Suprapubic skin (tissue), 4 donors: ENCODE measurements at regions not wholly inside any gene's neighbourhood (a gene's known extent, or its start where the extent isn't known, plus 50 kb on each side); places are given as distances from the start of the nearest gene placed in this dataset.
"Not testable (repeated sequence)": the region's sequence is repeated elsewhere in the genome, so short reads cannot be mapped to it uniquely, and the experiment has no call there.

Experiments used
- DNase-seq, 2 donors: peaks; one replicate each; pipeline ENCODE4 v3.0.0-alpha.2; 2019; ENCODE audit warnings: low spot score in 2 of 2
- H3K27ac ChIP-seq: fragments of 200-600 bp; sonication (generic); one replicate; pipeline ENCODE4 v1.5.1; 2019
- H3K27me3 ChIP-seq: fragments of 200-600 bp; sonication (generic); one replicate; pipeline ENCODE4 v1.5.1; 2019
- H3K36me3 ChIP-seq: fragments of 200-600 bp; sonication (generic); one replicate; pipeline ENCODE4 v1.5.1; 2019
- H3K4me1 ChIP-seq: fragments of 200-600 bp; sonication (generic); one replicate; pipeline ENCODE4 v1.5.1; 2019
- H3K4me3 ChIP-seq: fragments of 200-600 bp; sonication (generic); one replicate; pipeline ENCODE4 v1.5.1; 2019; ENCODE audit warnings: mild to moderate bottlenecking
- H3K9me3 ChIP-seq: fragments of 200-600 bp; sonication (generic); one replicate; pipeline ENCODE4 v1.5.1; 2019
- EP300 ChIP-seq: sonication (generic); formaldehyde crosslinking; IDR thresholded peaks from one replicate; pipeline ENCODE4 v1.6.1; 2017; ENCODE audit warnings: antibody characterized with exemption
- POLR2A ChIP-seq, 2 donors: fragments of 450-650 bp; IDR thresholded peaks; one replicate each; pipeline ENCODE4 v1.6.1; 2017; ENCODE audit warnings: antibody characterized with exemption in 2 of 2, mild to moderate bottlenecking in 2 of 2, moderate library complexity in 2 of 2
- POLR2AphosphoS5 ChIP-seq, 3 donors: sonication (generic); formaldehyde crosslinking; IDR thresholded peaks; one replicate each; pipeline ENCODE4 v1.6.1; 2017; ENCODE audit warnings: antibody characterized with exemption in 3 of 3
- WGBS: methylation state at CpG from one replicate; pipeline ENCODE4 v1.1.5; 2018; 5-methylcytosine and 5-hydroxymethylcytosine counted together
- TF ChIP-seq, protein P1 (sequence below), 2 donors: fragments of 200-600 bp in 1 of 2; fragments of 450-650 bp in 1 of 2; sonication (generic) in 1 of 2; IDR thresholded peaks; one replicate each; pipeline ENCODE4 v1.5.1; 2016 to 2019; ENCODE audit warnings: antibody characterized with exemption in 2 of 2, mild to moderate bottlenecking in 1 of 2, moderate library complexity in 1 of 2

DNA sequence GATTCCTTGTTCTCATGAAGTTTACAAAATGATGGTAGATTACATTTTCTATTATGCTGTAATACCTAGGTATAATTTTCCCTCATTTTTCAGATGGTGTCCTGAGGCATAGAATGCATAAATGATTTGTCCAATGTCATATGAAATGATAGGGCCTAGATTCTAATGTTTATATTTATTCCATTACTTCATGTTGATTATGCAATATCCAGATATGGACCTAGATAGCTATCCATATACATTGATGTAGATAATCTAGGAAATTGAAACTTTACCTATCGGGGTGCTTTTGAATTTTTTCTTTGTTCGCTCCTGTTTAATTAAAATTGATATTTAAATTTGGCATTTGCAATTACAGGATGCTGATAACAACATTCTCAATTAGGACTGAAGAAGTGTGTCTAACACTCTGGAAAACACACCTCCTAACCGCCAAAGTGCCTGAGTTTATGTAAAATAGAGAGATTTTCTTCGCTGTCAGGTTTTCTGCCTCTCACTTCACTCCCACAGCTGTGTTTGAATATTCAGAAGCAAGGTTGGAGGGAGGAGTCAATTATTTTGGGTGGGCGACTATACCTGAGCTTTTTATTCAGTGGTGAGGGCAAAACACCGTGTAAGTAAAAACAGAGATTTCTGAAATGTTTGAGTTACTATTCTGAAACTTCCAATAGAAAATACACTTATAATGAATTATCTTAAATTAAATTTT, 164.4 kb upstream of the ATP2B1 start:
- no peaks in the 10 kb centered on the region for H3K9me3 ChIP-seq
- H3K4me1 ChIP-seq = peaks cover 4% of the 10 kb centered on the region
- no peak overlapping the region for H3K4me3 ChIP-seq
- no peaks in the 10 kb centered on the region for H3K36me3 ChIP-seq
- 79% methylated on average over 6 of the region's 6 CpGs for WGBS
- H3K27ac ChIP-seq = no peak overlapping the region
- no peak for DNase-seq
- H3K27me3 ChIP-seq = no peaks in the 10 kb centered on the region
- TF ChIP-seq POLR2A (IDR thresholded peaks at IDR 0.05) (no peak), POLR2AphosphoS5 (IDR thresholded peaks at IDR 0.05) (no peak), EP300 (no peak)
- TF ChIP-seq, protein P1, sequence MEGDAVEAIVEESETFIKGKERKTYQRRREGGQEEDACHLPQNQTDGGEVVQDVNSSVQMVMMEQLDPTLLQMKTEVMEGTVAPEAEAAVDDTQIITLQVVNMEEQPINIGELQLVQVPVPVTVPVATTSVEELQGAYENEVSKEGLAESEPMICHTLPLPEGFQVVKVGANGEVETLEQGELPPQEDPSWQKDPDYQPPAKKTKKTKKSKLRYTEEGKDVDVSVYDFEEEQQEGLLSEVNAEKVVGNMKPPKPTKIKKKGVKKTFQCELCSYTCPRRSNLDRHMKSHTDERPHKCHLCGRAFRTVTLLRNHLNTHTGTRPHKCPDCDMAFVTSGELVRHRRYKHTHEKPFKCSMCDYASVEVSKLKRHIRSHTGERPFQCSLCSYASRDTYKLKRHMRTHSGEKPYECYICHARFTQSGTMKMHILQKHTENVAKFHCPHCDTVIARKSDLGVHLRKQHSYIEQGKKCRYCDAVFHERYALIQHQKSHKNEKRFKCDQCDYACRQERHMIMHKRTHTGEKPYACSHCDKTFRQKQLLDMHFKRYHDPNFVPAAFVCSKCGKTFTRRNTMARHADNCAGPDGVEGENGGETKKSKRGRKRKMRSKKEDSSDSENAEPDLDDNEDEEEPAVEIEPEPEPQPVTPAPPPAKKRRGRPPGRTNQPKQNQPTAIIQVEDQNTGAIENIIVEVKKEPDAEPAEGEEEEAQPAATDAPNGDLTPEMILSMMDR (IDR thresholded peaks at IDR 0.05) = no peak

DNA sequence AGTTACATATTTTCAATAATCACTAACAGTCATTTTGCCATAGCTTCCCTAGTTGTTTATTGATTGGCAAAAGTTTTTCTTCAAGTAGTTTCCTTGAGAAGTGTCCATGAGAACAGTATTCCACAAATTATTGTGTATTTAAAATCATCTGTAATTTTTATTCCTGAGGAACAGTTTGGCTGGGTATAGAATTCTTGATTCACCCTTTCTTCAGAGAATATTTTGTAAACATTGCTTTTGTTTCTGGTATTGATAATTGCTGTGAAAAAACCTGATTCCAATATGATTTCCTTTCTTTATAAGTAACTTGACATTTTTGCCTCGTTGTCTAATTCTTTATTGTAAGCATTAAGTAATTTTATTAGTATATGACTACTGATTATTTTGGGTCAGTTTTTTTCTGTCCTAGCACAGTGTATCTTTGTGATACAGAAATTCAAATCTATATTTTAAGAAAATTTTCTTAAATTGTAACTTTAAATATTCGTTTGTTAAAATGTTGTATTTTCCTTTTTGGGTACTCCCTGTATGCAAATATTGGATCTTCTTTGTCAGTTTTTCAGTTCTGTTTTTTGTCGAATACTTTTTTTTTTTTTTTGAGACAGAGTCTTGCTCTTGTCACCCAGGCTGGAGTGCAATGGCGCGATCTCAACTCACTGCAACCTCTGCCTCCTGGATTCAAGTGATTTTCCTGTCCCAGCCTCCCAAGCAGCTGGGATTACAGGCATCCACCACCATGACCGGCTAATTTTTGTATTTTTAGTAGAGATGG, 162.0 kb upstream of the ATP2B1 start:
- H3K27ac ChIP-seq = no peak overlapping the region
- no peak overlapping the region for H3K4me3 ChIP-seq
- no peaks in the 10 kb centered on the region for H3K36me3 ChIP-seq
- no peak for DNase-seq
- no peaks in the 10 kb centered on the region for H3K9me3 ChIP-seq
- TF ChIP-seq, protein P1 (IDR thresholded peaks at IDR 0.05) = no peak
- TF ChIP-seq POLR2AphosphoS5 (IDR thresholded peaks at IDR 0.05) (no peak), EP300 (no peak), POLR2A (IDR thresholded peaks at IDR 0.05) (no peak)
- no peaks in the 10 kb centered on the region for H3K27me3 ChIP-seq
- peaks cover 4% of the 10 kb centered on the region for H3K4me1 ChIP-seq
- WGBS = 77% methylated on average over 6 of the region's 6 CpGs

DNA sequence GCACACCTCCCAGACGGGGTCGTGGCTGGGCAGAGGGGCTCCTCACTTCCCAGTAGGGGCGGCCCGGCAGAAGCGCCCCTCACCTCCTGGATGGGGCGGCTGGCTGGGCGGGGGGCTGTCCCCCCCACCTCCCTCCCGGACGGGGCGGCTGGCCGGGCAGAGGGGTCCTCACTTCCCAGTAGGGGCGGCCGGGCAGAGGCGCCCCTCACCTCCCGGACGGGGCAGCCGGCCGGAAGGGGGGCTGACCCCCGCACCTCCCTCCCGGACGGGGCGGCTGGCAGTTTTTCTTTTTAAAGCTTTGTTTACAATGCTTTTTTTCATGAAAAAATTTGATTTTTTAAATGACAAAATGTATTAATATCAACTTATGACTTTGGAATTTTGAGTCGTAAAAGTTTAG, 159.0 kb upstream of the ATP2B1 start:
- not testable (repeated sequence) for H3K36me3 ChIP-seq, H3K9me3 ChIP-seq, DNase-seq, H3K4me3 ChIP-seq, H3K4me1 ChIP-seq, H3K27me3 ChIP-seq, H3K27ac ChIP-seq
- WGBS = 92% methylated on average over 12 of the region's 23 CpGs

DNA sequence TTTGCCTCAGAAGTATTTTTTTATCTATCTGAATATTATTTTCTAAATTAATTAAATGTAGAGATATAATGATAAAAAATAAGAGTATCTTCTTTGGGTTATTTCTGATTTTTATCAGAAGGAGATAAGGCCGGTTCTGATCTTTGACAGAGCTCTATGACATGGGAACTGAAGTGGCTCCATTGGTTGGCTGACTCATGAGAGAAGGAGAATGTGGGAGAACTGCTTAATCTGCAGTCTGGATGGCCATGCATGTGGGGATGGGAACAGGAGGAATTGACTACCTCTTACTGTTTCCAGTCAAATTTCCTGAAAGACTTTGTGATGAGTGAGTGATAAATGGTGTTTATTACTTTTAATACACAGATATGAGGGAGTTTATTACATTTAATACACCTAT, 155.8 kb upstream of the ATP2B1 start:
- Histone ChIP-seq H3K36me3 (no peaks in the 10 kb centered on the region), H3K27me3 (no peaks in the 10 kb centered on the region), H3K4me1 (peaks cover 6% of the 10 kb centered on the region), H3K27ac (no peak overlapping the region), H3K4me3 (no peak overlapping the region), H3K9me3 (no peaks in the 10 kb centered on the region)
- WGBS = 66% methylated on average over 1 of the region's 1 CpG
- TF ChIP-seq, protein P1 (IDR thresholded peaks at IDR 0.05) = no peak
- TF ChIP-seq POLR2A (IDR thresholded peaks at IDR 0.05) (no peak), POLR2AphosphoS5 (IDR thresholded peaks at IDR 0.05) (no peak), EP300 (no peak)
- no peak for DNase-seq

DNA sequence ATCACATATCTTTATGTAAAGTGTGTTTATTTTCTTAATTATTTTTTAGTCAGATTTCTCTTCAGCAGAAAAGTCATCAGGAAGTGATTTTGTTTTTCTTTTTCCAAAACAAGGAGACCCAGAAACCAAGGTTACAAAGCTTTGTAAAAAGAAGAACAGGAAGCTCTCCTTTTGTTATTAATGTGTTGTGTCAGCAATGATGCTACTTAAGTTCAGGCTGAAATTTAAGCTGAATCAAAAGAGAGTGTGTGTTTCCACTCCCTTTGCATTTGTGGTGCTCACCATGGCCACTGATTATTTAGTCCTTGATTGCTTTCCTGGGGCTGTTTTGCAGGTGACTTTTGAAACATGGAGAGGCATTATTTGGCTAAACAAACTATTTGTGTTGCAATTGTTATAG, 155.3 kb upstream of the ATP2B1 start:
- H3K27me3 ChIP-seq = no peaks in the 10 kb centered on the region
- H3K4me1 ChIP-seq = peaks cover 6% of the 10 kb centered on the region
- no peak for DNase-seq
- H3K27ac ChIP-seq = peak overlapping the region; percentile 58
- no peak overlapping the region for H3K4me3 ChIP-seq
- no peaks in the 10 kb centered on the region for H3K36me3 ChIP-seq
- no peaks in the 10 kb centered on the region for H3K9me3 ChIP-seq
- TF ChIP-seq POLR2A (IDR thresholded peaks at IDR 0.05) (no peak), EP300 (no peak), POLR2AphosphoS5 (IDR thresholded peaks at IDR 0.05) (no peak)
- TF ChIP-seq, protein P1 (IDR thresholded peaks at IDR 0.05) = no peak
